Activated CD4-positive, alpha-beta memory T cell treated with anti-CD3 and anti-CD28 coated beads, Interleukin-2, amount 10 ng/mL, durations not matched to agents 7 days and 5 days (primary cell): ENCODE measurements at regions not wholly inside any gene's neighbourhood (a gene's known extent, or its start where the extent isn't known, plus 50 kb on each side); places are given as distances from the start of the nearest gene placed in this dataset.

Experiments used
- CTCF ChIA-PET: fragments of 350-600 bp; sonication (Branson Sonifier 250); formaldehyde crosslinking; loops from one replicate; lab custom pipeline; 2021; ENCODE audit warnings: antibody characterized with exemption, inconsistent platforms; lab: Charles Lee
- POLR2A ChIA-PET: fragments of 350-600 bp; sonication (Branson Sonifier 250); formaldehyde crosslinking; loops from one replicate; lab custom pipeline; 2021; ENCODE audit warnings: antibody characterized with exemption; lab: Charles Lee
- DNase-seq: peaks from one replicate; pipeline ENCODE4 v3.0.0-alpha.2; 2020
- H3K27ac Mint-ChIP-seq: one replicate; pipeline ENCODE4 v1.8.0; 2021; ENCODE audit warnings: mild to moderate bottlenecking, mixed read lengths
- H3K27me3 Mint-ChIP-seq: one replicate; pipeline ENCODE4 v1.8.0; 2021; ENCODE audit warnings: mixed read lengths
- H3K36me3 Mint-ChIP-seq: one replicate; pipeline ENCODE4 v1.8.0; 2021; ENCODE audit warnings: low read depth, mixed read lengths
- H3K4me1 Mint-ChIP-seq: one replicate; pipeline ENCODE4 v1.8.0; 2021; ENCODE audit warnings: mixed read lengths
- H3K4me3 Mint-ChIP-seq: one replicate; pipeline ENCODE4 v1.8.0; 2021; ENCODE audit warnings: mild to moderate bottlenecking, mixed read lengths
- H3K9me3 Mint-ChIP-seq: one replicate; pipeline ENCODE4 v1.8.0; 2021; ENCODE audit warnings: mixed read lengths

GRCh38 chr14:79920180-79920692 is 291.1 kb downstream of the DIO2 start:
- ChIA-PET CTCF (no interaction called here), POLR2A (no interaction called here)
- H3K27me3 Mint-ChIP-seq: no peaks in the 10 kb centered on the region

More at GRCh38 chr14:79920180-79920692, 291.1 kb downstream of the DIO2 start:
- Mint-ChIP-seq H3K4me1 (no peaks in the 10 kb centered on the region), H3K36me3 (no peaks in the 10 kb centered on the region), H3K27ac (no peak overlapping the region), H3K4me3 (no peak overlapping the region), H3K9me3 (peaks cover 8% of the 10 kb centered on the region)
- DNase-seq: no peak
